Lower leg skin (tissue), 3 donors: ENCODE measurements at regions not wholly inside any gene's neighbourhood (a gene's known extent, or its start where the extent isn't known, plus 50 kb on each side); places are given as distances from the start of the nearest gene placed in this dataset.

Experiments
- POLR2A ChIP-seq, 2 donors: fragments of 450-650 bp; IDR thresholded peaks; one replicate each; pipeline ENCODE4 v1.6.1; 2016 to 2017; ENCODE audit warnings: antibody characterized with exemption in 2 of 2, mild to moderate bottlenecking in 1 of 2, moderate library complexity in 1 of 2
- TF ChIP-seq, protein P1 (sequence below), 3 donors: fragments of 450-650 bp; IDR thresholded peaks; one replicate each; pipeline ENCODE4 v1.5.1; 2016; ENCODE audit warnings: antibody characterized with exemption in 3 of 3, mild to moderate bottlenecking in 3 of 3, moderate library complexity in 2 of 3

DNA sequence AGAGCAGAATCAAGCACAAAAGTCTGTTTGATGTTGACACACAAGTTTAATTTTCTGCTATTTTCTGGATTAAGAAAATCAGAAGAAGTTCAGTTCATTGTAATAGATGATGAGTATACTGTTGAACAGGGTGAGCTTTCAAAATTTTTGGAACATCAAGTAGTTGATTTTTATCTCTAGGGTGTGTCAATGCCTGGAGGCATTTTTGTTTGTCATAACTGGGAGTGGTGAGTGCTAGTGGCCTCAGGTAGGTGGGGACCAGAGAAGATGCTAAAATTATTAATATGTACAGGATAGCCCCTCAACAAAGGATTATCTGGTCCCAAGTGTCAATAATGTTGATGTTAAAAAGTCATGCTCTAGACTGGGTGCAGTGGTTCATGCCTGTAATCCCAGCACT lies 279.7 kb upstream of the GNPDA2 start:
- TF ChIP-seq, protein P1, sequence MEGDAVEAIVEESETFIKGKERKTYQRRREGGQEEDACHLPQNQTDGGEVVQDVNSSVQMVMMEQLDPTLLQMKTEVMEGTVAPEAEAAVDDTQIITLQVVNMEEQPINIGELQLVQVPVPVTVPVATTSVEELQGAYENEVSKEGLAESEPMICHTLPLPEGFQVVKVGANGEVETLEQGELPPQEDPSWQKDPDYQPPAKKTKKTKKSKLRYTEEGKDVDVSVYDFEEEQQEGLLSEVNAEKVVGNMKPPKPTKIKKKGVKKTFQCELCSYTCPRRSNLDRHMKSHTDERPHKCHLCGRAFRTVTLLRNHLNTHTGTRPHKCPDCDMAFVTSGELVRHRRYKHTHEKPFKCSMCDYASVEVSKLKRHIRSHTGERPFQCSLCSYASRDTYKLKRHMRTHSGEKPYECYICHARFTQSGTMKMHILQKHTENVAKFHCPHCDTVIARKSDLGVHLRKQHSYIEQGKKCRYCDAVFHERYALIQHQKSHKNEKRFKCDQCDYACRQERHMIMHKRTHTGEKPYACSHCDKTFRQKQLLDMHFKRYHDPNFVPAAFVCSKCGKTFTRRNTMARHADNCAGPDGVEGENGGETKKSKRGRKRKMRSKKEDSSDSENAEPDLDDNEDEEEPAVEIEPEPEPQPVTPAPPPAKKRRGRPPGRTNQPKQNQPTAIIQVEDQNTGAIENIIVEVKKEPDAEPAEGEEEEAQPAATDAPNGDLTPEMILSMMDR (IDR thresholded peaks at IDR 0.05) = no peak
- TF ChIP-seq POLR2A (IDR thresholded peaks at IDR 0.05) = no peak
